ENCODE measurements at regions not wholly inside any gene's neighbourhood (a gene's known extent, or its start where the extent isn't known, plus 50 kb on each side); places are given as distances from the start of the nearest gene placed in this dataset.
"Not testable (repeated sequence)": the region's sequence is repeated elsewhere in the genome, so short reads cannot be mapped to it uniquely, and the experiment has no call there.

DNA sequence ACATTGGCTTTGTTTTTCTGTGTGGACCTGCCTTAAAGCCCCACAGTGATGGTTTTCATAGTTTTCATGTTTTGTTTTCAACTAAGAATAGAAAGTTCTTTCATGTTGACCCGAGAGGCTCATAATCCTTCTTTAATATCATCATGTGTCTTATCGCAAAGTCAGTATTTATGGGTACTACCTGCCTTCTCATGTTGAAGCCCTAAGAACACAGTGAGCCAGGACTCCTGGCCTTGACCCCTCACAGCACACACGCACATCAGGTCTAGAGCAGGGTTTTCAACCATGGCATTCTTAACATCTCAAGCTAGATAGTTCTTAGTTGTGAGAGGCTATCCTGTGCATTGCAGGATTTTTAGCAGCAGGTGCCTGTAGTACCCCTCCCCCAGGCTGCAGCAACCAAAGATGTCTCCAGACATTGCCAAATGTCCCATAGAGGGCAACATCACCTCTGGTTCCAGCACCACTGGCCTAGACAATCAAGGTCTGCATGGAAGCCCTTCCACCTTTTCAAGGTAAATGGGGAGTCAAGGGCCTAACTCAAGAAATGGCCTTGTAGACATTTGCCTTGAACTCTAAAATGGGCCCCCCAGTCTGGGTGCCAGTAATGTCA is 118.3 kb downstream of the MTHFS start:
- no peaks in the 10 kb centered on the region for H3K36me3 ChIP-seq (ENCODE audit: low read depth, low read length)
- TF ChIP-seq, protein P1, sequence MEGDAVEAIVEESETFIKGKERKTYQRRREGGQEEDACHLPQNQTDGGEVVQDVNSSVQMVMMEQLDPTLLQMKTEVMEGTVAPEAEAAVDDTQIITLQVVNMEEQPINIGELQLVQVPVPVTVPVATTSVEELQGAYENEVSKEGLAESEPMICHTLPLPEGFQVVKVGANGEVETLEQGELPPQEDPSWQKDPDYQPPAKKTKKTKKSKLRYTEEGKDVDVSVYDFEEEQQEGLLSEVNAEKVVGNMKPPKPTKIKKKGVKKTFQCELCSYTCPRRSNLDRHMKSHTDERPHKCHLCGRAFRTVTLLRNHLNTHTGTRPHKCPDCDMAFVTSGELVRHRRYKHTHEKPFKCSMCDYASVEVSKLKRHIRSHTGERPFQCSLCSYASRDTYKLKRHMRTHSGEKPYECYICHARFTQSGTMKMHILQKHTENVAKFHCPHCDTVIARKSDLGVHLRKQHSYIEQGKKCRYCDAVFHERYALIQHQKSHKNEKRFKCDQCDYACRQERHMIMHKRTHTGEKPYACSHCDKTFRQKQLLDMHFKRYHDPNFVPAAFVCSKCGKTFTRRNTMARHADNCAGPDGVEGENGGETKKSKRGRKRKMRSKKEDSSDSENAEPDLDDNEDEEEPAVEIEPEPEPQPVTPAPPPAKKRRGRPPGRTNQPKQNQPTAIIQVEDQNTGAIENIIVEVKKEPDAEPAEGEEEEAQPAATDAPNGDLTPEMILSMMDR (conservative IDR thresholded peaks at IDR 0.05; ENCODE audit: low read depth, low read length), result no peak
- TF ChIP-seq EZH2phosphoT487 (IDR thresholded peaks at IDR 0.05; ENCODE audit: borderline replicate concordance, low read length), result no peak
- no peaks in the 10 kb centered on the region for H3K79me2 ChIP-seq (ENCODE audit: low read length)
- H3K9me3 ChIP-seq (ENCODE audit: low read length), result no peaks in the 10 kb centered on the region
- H2AFZ ChIP-seq (ENCODE audit: low read length), result no peak overlapping the region
- DNase-seq (no peak), ATAC-seq (no peak)
- intact Hi-C loops (cut with micrococcal nuclease), result no loop called here
- no peaks in the 10 kb centered on the region for H3K9me2 ChIP-seq (replicated peaks; ENCODE audit: low read length)
- H3K4me3 ChIP-seq (ENCODE audit: low read length), result no peak overlapping the region
- no peak overlapping the region for H3K27ac ChIP-seq (ENCODE audit: low read length)
- H3K27me3 ChIP-seq (ENCODE audit: low read length), result peaks cover 17% of the 10 kb centered on the region; the same call in 1 of the 2 replicates
- no peak overlapping the region for H3K9ac ChIP-seq (ENCODE audit: low read length)
- H4K20me1 ChIP-seq (ENCODE audit: low read length), result no peaks in the 10 kb centered on the region
- ChIA-PET CTCF (no interaction called here), POLR2A (ENCODE audit: unreplicated experiment) (no interaction called here)
- no peaks in the 10 kb centered on the region for H3F3A ChIP-seq (ENCODE audit: low read length, unreplicated experiment)
- no peaks in the 10 kb centered on the region for H3K4me1 ChIP-seq (ENCODE audit: insufficient read depth, low read length)
- H3K4me2 ChIP-seq (ENCODE audit: low read length), result no peak overlapping the region
- BruUV-seq (replicated peaks), result no TSS peak

DNA sequence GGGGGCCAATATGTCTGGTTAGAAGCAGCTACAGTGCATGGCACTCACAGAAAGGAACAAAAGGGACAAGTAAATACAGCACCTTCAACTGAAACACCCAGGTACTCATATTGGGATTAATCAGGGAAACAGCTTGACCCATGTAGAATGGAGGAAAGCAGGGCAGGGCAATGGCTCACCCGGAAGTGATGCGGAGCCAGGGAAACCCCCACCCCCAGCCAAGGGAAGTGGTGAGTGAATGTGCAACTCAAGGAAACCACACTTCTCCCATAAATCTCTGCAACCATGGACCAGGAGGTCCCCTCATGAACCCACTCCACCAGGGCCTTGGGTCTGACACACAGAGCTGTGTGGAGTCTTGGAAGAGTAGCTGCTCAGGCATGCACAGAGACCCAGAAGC is 117.1 kb downstream of the MTHFS start:
- no peaks in the 10 kb centered on the region for H3K9me3 ChIP-seq (ENCODE audit: low read length)
- H3K4me3 ChIP-seq (ENCODE audit: low read length), result no peak overlapping the region
- 0 out of 2 replicates have a peak, but pooled peaks cover 5% of the 10 kb centered on the region for H3K27me3 ChIP-seq (ENCODE audit: low read length)
- TF ChIP-seq, protein P1 (conservative IDR thresholded peaks at IDR 0.05; ENCODE audit: low read depth, low read length), result no peak
- intact Hi-C loops (cut with micrococcal nuclease), result no loop called here
- CTCF ChIA-PET, result no interaction called here
- no peak for ATAC-seq
- H2AFZ ChIP-seq (ENCODE audit: low read length), result no peak overlapping the region
- H3K9ac ChIP-seq (ENCODE audit: low read length), result no peak overlapping the region
- H3K4me1 ChIP-seq (ENCODE audit: insufficient read depth, low read length), result no peaks in the 10 kb centered on the region
- no peaks in the 10 kb centered on the region for H3K9me2 ChIP-seq (replicated peaks; ENCODE audit: low read length)
- H3K79me2 ChIP-seq (ENCODE audit: low read length), result no peaks in the 10 kb centered on the region
- POLR2A ChIA-PET (ENCODE audit: unreplicated experiment), result interaction anchor here (0.7 kb wide), 1 partner anchor 414 kb away, joined by 3 read pairs; no protein-coding TSS in a partner anchor
- H3K36me3 ChIP-seq (ENCODE audit: low read depth, low read length), result no peaks in the 10 kb centered on the region
- H3F3A ChIP-seq (ENCODE audit: low read length, unreplicated experiment), result no peaks in the 10 kb centered on the region
- no peak for DNase-seq
- H4K20me1 ChIP-seq (ENCODE audit: low read length), result no peaks in the 10 kb centered on the region
- no peak overlapping the region for H3K27ac ChIP-seq (ENCODE audit: low read length)
- H3K4me2 ChIP-seq (ENCODE audit: low read length), result no peak overlapping the region
- no TSS peak for BruUV-seq (replicated peaks)

DNA sequence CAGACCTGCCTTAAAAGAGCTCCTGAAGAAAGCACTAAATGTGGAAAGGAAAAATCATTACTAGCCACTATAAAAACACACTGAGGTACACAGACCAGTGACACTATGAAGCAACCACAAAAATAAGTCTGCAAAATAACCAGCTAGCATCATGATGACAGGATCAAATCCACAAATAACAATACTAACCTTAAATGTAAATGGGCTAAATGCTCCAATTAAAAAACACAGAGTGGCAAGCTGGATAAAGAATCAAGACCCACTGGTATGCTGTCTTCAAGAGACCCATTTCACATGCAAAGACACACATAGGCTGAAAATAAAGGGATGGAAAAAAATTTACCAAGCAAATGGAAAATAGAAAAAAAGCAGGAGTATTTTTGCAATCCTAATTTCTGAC is 114.5 kb downstream of the MTHFS start:
- CTCF ChIA-PET; H3K4me3 ChIP-seq (ENCODE audit: low read length); BruUV-seq (replicated peaks); H3K36me3 ChIP-seq (ENCODE audit: low read depth, low read length); H3K4me2 ChIP-seq (ENCODE audit: low read length); ATAC-seq; H3K9me2 ChIP-seq (replicated peaks; ENCODE audit: low read length); H3K79me2 ChIP-seq (ENCODE audit: low read length); H3K9ac ChIP-seq (ENCODE audit: low read length); intact Hi-C loops (cut with micrococcal nuclease); H4K20me1 ChIP-seq (ENCODE audit: low read length); DNase-seq; H2AFZ ChIP-seq (ENCODE audit: low read length); H3K27me3 ChIP-seq (ENCODE audit: low read length); POLR2A ChIA-PET (ENCODE audit: unreplicated experiment); H3K9me3 ChIP-seq (ENCODE audit: low read length); H3F3A ChIP-seq (ENCODE audit: low read length, unreplicated experiment); H3K4me1 ChIP-seq (ENCODE audit: insufficient read depth, low read length); H3K27ac ChIP-seq (ENCODE audit: low read length): not testable (repeated sequence)

Measured in PC-3 (cell line).